ENCODE measurements at regions not wholly inside any gene's neighbourhood (a gene's known extent, or its start where the extent isn't known, plus 50 kb on each side); places are given as distances from the start of the nearest gene placed in this dataset.

GRCh38 chr10:108836362-108836761, 1086.9 kb downstream of the XPNPEP1 start:
- TF ChIP-seq, protein P1, sequence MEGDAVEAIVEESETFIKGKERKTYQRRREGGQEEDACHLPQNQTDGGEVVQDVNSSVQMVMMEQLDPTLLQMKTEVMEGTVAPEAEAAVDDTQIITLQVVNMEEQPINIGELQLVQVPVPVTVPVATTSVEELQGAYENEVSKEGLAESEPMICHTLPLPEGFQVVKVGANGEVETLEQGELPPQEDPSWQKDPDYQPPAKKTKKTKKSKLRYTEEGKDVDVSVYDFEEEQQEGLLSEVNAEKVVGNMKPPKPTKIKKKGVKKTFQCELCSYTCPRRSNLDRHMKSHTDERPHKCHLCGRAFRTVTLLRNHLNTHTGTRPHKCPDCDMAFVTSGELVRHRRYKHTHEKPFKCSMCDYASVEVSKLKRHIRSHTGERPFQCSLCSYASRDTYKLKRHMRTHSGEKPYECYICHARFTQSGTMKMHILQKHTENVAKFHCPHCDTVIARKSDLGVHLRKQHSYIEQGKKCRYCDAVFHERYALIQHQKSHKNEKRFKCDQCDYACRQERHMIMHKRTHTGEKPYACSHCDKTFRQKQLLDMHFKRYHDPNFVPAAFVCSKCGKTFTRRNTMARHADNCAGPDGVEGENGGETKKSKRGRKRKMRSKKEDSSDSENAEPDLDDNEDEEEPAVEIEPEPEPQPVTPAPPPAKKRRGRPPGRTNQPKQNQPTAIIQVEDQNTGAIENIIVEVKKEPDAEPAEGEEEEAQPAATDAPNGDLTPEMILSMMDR (IDR thresholded peaks at IDR 0.05; ENCODE audit: insufficient read depth, low read length, poor library complexity, severe bottlenecking) = no peak
- no peak for TF ChIP-seq EZH2phosphoT487 (conservative IDR thresholded peaks at IDR 0.05; ENCODE audit: low read length)
